BJ (cell line): ENCODE measurements at regions not wholly inside any gene's neighbourhood (a gene's known extent, or its start where the extent isn't known, plus 50 kb on each side); places are given as distances from the start of the nearest gene placed in this dataset.

ENCODE experiments used
- CTCF ChIA-PET: fragments of 350-600 bp; formaldehyde crosslinking; extraction: SDS; loops from one replicate; lab custom pipeline; 2021; ENCODE audit warnings: antibody characterized with exemption, inconsistent platforms; lab: Yijun Ruan, JAX
- POLR2A ChIA-PET: fragments of 300-600 bp; sonication (Branson Sonifier 250); formaldehyde crosslinking; extraction: SDS; loops from one replicate; lab custom pipeline; 2021; ENCODE audit warnings: antibody characterized with exemption; lab: Charles Lee
- DNase-seq: peaks from one replicate; pipeline ENCODE4 v3.0.0-alpha.2; 2011; ENCODE audit warnings: low read depth
- H3K27me3 ChIP-seq: 2 replicates; pipeline ENCODE4 v1.6.0; 2011; ENCODE audit warnings: low read length; ENCODE audit not compliant: control insufficient read depth, insufficient read depth
- H3K36me3 ChIP-seq: 2 replicates; pipeline ENCODE4 v1.5.1; 2011; ENCODE audit warnings: low read length; ENCODE audit not compliant: control insufficient read depth, insufficient read depth
- H3K4me3 ChIP-seq: 2 replicates; pipeline ENCODE4 v1.5.1; 2011; ENCODE audit warnings: low read depth, mild to moderate bottlenecking, control low read depth, low read length
- TF ChIP-seq, protein P1 (sequence below): IDR thresholded peaks from 2 replicates; pipeline ENCODE4 v1.5.1; 2011; ENCODE audit warnings: low read depth, mild to moderate bottlenecking, control low read depth, inconsistent platforms, low read length, moderate library complexity; ENCODE audit not compliant: insufficient read depth

DNA sequence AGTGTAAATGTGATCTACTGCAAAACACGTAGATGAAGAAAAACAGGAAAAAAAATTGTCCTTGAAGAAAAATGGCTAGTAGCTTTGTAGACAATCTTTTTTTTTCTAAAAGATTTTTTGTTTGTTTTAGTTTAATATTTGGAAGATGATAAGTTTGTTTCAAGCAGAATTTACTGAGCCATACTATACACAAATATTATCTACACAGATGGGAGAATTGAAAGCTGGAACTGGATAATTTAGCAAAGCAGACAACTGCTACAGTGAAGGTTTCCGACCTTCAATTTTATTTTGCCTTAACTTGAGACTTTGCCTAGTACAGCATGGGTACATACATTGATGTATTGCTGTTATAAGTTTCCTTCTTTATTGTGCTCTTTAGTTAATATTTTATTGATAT lies 313.0 kb upstream of the PDGFD start:
- no peak for DNase-seq
- no peaks in the 10 kb centered on the region for H3K36me3 ChIP-seq
- ChIA-PET CTCF (no interaction called here), POLR2A (no interaction called here)
- H3K4me3 ChIP-seq: no peak overlapping the region
- no peaks in the 10 kb centered on the region for H3K27me3 ChIP-seq
- TF ChIP-seq, protein P1, sequence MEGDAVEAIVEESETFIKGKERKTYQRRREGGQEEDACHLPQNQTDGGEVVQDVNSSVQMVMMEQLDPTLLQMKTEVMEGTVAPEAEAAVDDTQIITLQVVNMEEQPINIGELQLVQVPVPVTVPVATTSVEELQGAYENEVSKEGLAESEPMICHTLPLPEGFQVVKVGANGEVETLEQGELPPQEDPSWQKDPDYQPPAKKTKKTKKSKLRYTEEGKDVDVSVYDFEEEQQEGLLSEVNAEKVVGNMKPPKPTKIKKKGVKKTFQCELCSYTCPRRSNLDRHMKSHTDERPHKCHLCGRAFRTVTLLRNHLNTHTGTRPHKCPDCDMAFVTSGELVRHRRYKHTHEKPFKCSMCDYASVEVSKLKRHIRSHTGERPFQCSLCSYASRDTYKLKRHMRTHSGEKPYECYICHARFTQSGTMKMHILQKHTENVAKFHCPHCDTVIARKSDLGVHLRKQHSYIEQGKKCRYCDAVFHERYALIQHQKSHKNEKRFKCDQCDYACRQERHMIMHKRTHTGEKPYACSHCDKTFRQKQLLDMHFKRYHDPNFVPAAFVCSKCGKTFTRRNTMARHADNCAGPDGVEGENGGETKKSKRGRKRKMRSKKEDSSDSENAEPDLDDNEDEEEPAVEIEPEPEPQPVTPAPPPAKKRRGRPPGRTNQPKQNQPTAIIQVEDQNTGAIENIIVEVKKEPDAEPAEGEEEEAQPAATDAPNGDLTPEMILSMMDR: no peak

DNA sequence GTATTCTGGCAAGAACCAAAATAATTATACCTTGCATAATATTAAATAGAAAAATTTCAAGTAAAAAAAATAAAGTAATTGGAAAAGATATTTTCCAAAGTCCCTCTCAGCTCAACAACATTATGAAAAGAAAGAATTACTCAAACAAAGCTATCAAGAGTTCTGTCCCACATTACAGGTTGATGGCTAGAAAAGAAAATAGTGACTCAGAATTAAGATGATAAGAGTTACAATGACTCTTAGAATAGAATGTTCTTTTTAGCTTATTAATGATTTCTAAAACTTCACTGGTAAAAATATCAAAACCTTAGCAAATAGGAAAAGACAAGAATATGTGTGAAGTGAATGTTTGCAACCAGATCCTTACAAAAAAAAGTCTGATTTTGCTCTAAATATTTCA lies 312.5 kb upstream of the PDGFD start:
- CTCF ChIA-PET: no interaction called here
- no peaks in the 10 kb centered on the region for H3K36me3 ChIP-seq
- H3K27me3 ChIP-seq: no peaks in the 10 kb centered on the region
- POLR2A ChIA-PET: no interaction called here
- no peak for DNase-seq
- TF ChIP-seq, protein P1: no peak
- H3K4me3 ChIP-seq: no peak overlapping the region

DNA sequence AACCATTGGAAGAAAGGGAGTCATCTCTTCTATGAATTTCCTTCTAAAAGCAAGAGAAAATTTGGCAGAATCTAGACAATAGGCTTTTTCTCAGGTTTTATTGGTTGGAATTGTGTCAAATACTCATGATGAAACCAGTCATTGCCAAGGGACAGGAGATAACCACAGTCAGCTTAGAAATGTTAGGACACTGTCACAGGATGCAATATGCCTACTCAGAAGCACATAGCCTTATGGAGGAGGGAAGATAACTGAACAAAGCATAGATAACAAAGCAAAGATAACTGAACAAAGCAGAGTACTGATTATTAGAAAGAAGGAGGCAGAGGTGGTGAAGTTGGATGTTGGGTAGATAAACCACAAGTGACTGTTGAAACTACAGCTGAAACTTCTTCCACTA lies 303.5 kb upstream of the PDGFD start:
- TF ChIP-seq, protein P1: no peak
- Histone ChIP-seq H3K27me3 (no peaks in the 10 kb centered on the region), H3K4me3 (no peak overlapping the region), H3K36me3 (no peaks in the 10 kb centered on the region)
- DNase-seq: no peak
- CTCF ChIA-PET: no interaction called here
- POLR2A ChIA-PET: no interaction called here

DNA sequence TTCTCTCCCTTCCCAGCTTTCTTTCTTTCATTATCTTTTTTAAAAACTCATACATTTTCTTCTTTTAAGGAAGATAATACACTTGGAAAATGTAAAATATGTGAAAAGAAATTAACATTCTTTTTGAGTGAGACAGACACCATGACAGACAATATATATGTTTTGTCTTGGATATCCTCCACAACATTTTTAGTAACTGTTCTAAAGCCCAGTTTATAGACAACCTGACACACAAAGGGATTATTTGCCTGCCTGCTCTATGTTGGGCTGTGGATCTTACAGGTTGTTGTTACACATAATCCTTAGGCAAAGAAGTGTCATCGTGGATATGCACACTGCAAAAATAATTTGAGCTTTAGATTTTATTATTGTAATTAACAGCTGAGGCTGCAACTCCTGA lies 301.4 kb upstream of the PDGFD start:
- no peak for DNase-seq
- CTCF ChIA-PET: no interaction called here
- Histone ChIP-seq H3K36me3 (no peaks in the 10 kb centered on the region), H3K27me3 (no peaks in the 10 kb centered on the region), H3K4me3 (no peak overlapping the region)
- TF ChIP-seq, protein P1: no peak
- POLR2A ChIA-PET: no interaction called here

DNA sequence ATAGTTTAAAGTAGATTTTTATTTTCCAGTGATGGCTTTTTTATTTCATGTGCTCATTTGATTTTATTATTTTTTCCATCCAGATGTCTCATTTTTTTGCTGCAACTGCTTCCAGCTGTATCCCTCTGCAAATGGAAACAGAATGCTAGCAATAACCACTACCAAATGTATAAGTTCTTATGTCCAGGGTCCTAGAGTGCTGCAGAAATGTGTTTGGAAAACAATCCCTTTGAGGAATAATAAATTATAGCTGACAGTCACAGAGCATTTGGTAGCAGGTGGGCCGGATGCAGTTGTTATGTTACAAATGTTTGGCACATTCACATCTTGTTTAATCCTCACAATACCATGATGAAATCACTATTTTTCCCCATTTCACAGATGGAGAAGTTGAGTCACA lies 300.7 kb upstream of the PDGFD start:
- ChIA-PET CTCF (no interaction called here), POLR2A (no interaction called here)
- Histone ChIP-seq H3K4me3 (no peak overlapping the region), H3K36me3 (no peaks in the 10 kb centered on the region), H3K27me3 (no peaks in the 10 kb centered on the region)
- TF ChIP-seq, protein P1: no peak
- no peak for DNase-seq

DNA sequence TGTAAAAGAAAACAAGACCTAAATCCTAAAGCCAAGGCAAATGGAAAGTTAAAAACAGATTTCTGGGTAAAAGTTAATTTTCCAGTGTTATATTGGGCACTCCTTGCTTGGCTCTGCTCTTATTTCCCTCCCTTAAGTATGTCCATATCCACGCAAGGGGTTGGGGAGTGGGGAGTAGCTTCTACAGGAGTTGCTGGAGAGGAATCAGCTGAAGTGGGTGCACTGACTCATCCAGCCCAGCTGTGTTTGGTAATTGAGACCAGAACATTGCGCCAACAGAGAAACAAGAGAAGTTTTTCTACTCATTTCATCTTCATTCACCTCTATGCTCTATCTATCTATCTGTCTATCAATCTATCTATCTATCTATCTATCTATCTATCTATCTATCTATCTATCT lies 298.4 kb upstream of the PDGFD start:
- ChIA-PET CTCF (no interaction called here), POLR2A (no interaction called here)
- TF ChIP-seq, protein P1: no peak
- Histone ChIP-seq H3K36me3 (no peaks in the 10 kb centered on the region), H3K27me3 (no peaks in the 10 kb centered on the region), H3K4me3 (no peak overlapping the region)
- DNase-seq: no peak
